K562 (cell line): ENCODE measurements at regions not wholly inside any gene's neighbourhood (a gene's known extent, or its start where the extent isn't known, plus 50 kb on each side); places are given as distances from the start of the nearest gene placed in this dataset.

Source experiments
- ATAC-seq: fragments of 200-7000 bp; cut with Tn5 transposase; 3 replicates; pipeline ENCODE4 v1.9.1; 2020; ENCODE audit warnings: moderate library complexity
- BruUV-seq: library from RNA; stranded (reverse); fragments of 400-500 nt; replicated peaks from 2 replicates; lab custom pipeline; 2021; lab: Mats Ljungman, UMichigan
- CTCF ChIA-PET: fragments of 300-600 bp; formaldehyde crosslinking; extraction: SDS; loops from one replicate; lab custom pipeline; 2021; ENCODE audit warnings: low intra/inter-chr PET ratio; lab: Yijun Ruan, JAX
- POLR2A ChIA-PET: fragments of 300-600, 350-650 bp; sonication (Branson Sonifier 250); formaldehyde crosslinking; extraction: SDS; loops from one replicate; lab custom pipeline; 2021; ENCODE audit warnings: antibody characterized with exemption, inconsistent platforms; lab: Yijun Ruan, JAX
- DNase-seq, 4 experiments: peaks; one replicate each; pipeline versions ENCODE4 v3.0.0 to v3.0.0-alpha.2; 2011 to 2018; ENCODE audit warnings: low spot score in 3 of 4, mixed read lengths in 3 of 4; ENCODE audit errors: extremely low read depth in 1 of 4
- FAIRE-seq: peaks from 2 replicates; lab custom pipeline; 2011; peaks lifted over from hg19 to GRCh38; lab: Jason Lieb, UNC
- H2AFZ ChIP-seq: 2 replicates; pipeline ENCODE4 v1.6.0; 2011; ENCODE audit warnings: low read depth, low read length, control low read depth, inconsistent platforms
- H3K27ac ChIP-seq: fragments of 200-600 bp; 3 replicates; pipeline ENCODE4 v1.8.0; 2011; ENCODE audit warnings: low read depth, mild to moderate bottlenecking, control low read depth, inconsistent platforms, low read length, moderate library complexity, mixed read lengths; ENCODE audit errors: extremely low read depth
- H3K27me3 ChIP-seq, 2 experiments: fragments of 300-600 bp in 1 of 2; 2 replicates in 1 of 2; 3 replicates in 1 of 2; pipeline versions ENCODE4 v1.6.0 to v1.8.0; 2011; ENCODE audit warnings: inconsistent platforms in 2 of 2, low read length in 2 of 2, mild to moderate bottlenecking in 1 of 2, mixed read lengths in 1 of 2, moderate library complexity in 1 of 2; ENCODE audit not compliant: control insufficient read depth in 2 of 2, insufficient read depth in 2 of 2
- H3K36me3 ChIP-seq: fragments of 300-600 bp; 3 replicates; pipeline ENCODE4 v1.8.0; 2011; ENCODE audit warnings: mild to moderate bottlenecking, low read length, inconsistent platforms; ENCODE audit not compliant: control insufficient read depth, insufficient read depth
- H3K4me1 ChIP-seq, 2 experiments: fragments of 200-600 bp in 1 of 2; replicated peaks in 1 of 2; 2 replicates in 1 of 2; 3 replicates in 1 of 2; pipeline versions ENCODE4 v1.5.1 to v1.8.0; 2011; ENCODE audit warnings: inconsistent platforms in 2 of 2, low read length in 2 of 2, mild to moderate bottlenecking in 1 of 2, mixed read lengths in 1 of 2, moderate library complexity in 1 of 2; ENCODE audit not compliant: control insufficient read depth in 2 of 2, insufficient read depth in 2 of 2
- H3K4me2 ChIP-seq: 2 replicates; pipeline ENCODE4 v1.6.1; 2011; ENCODE audit warnings: low read length, control low read depth, inconsistent platforms, mixed read lengths; ENCODE audit not compliant: insufficient read depth
- H3K4me3 ChIP-seq: fragments of 200-600 bp; sonication (generic), shearing (Covaris generic); 2 replicates; pipeline ENCODE4 v1.5.1; 2016; ENCODE audit warnings: control low read depth, inconsistent platforms
- H3K79me2 ChIP-seq: fragments of 200-600 bp; 3 replicates; pipeline ENCODE4 v1.8.0; 2011; ENCODE audit warnings: low read length, inconsistent platforms; ENCODE audit not compliant: control insufficient read depth, insufficient read depth
- H3K9ac ChIP-seq, 2 experiments: 2 replicates each; pipeline versions ENCODE4 v1.6.0 to v1.6.1; 2011; ENCODE audit warnings: low read depth in 2 of 2, low read length in 2 of 2, control low read depth in 1 of 2, inconsistent platforms in 1 of 2, mild to moderate bottlenecking in 1 of 2, mixed read lengths in 1 of 2; ENCODE audit not compliant: insufficient read depth in 1 of 2
- H3K9me1 ChIP-seq: one replicate; pipeline ENCODE4 v1.6.0; 2011; ENCODE audit warnings: inconsistent platforms, mild to moderate bottlenecking, low read length, moderate library complexity; ENCODE audit not compliant: control insufficient read depth, insufficient read depth
- H3K9me3 ChIP-seq: replicated peaks from 2 replicates; pipeline ENCODE4 v1.5.1; 2011; ENCODE audit warnings: low read depth, low read length, inconsistent platforms; ENCODE audit not compliant: control insufficient read depth, insufficient read depth
- H4K20me1 ChIP-seq: replicated peaks from 2 replicates; pipeline ENCODE4 v1.6.1; 2011; ENCODE audit warnings: low read length, inconsistent platforms, mixed read lengths; ENCODE audit not compliant: control insufficient read depth, insufficient read depth
- ATF1 ChIP-seq, 2 experiments: fragments of 450-650 bp in 1 of 2; IDR thresholded peaks; 2 replicates each; pipeline ENCODE4 v1.6.1; 2016; ENCODE audit warnings: missing compliant biosample characterization in 1 of 2, missing genetic modification characterization in 1 of 2
- ATF3 ChIP-seq, 2 experiments: fragments of 450-650 bp in 1 of 2; sonication (generic) in 1 of 2; formaldehyde crosslinking in 1 of 2; IDR thresholded peaks in 1 of 2; conservative IDR thresholded peaks in 1 of 2; 2 replicates each; pipeline versions ENCODE4 v1.6.1 to v1.8.1; 2016 to 2023; ENCODE audit warnings: mild to moderate bottlenecking in 2 of 2, moderate library complexity in 2 of 2, inconsistent platforms in 1 of 2, missing genetic modification reagents in 1 of 2
- CC2D1A ChIP-seq: fragments of 450-650 bp; IDR thresholded peaks from 2 replicates; pipeline ENCODE4 v1.6.1; 2017; ENCODE audit warnings: mild to moderate bottlenecking
- CHD1 ChIP-seq: fragments of 200-600 bp; sonication (generic); IDR thresholded peaks from one replicate; pipeline ENCODE4 v1.6.1; 2012; ENCODE audit warnings: mild to moderate bottlenecking, moderate library complexity, low read length, inconsistent platforms
- ELK3 ChIP-seq: fragments of 450-650 bp; formaldehyde crosslinking; IDR thresholded peaks from 2 replicates; pipeline ENCODE4 v1.4.0; 2020; ENCODE audit warnings: mild to moderate bottlenecking
- ETS1 ChIP-seq: conservative IDR thresholded peaks from 2 replicates; pipeline ENCODE4 v1.6.1; 2011; ENCODE audit warnings: low read depth, mild to moderate bottlenecking, low read length; ENCODE audit not compliant: control insufficient read depth
- FOXK2 ChIP-seq, 2 experiments: fragments of 450-650 bp; IDR thresholded peaks in 1 of 2; conservative IDR thresholded peaks in 1 of 2; 2 replicates each; pipeline ENCODE4 v1.6.1; 2016; ENCODE audit warnings: low read depth in 2 of 2, mild to moderate bottlenecking in 1 of 2
- HMG20A ChIP-seq: fragments of 450-650 bp; formaldehyde crosslinking; conservative IDR thresholded peaks from 2 replicates; pipeline ENCODE4 v1.4.0; 2020; ENCODE audit warnings: mild to moderate bottlenecking, mixed read lengths
- MAFK ChIP-seq: IDR thresholded peaks from 2 replicates; pipeline ENCODE4 v1.6.1; 2011; ENCODE audit warnings: low read length, improper control_type of control experiment
- MXD1 ChIP-seq: fragments of 250-450 bp; sonication (Bioruptor Pico); IDR thresholded peaks from 2 replicates; pipeline ENCODE4 v1.8.0; 2021; ENCODE audit warnings: borderline replicate concordance, mild to moderate bottlenecking, moderate library complexity; ENCODE audit not compliant: poor library complexity, severe bottlenecking
- SAFB ChIP-seq: fragments of 200-400 bp; formaldehyde crosslinking; IDR thresholded peaks from 2 replicates; pipeline ENCODE4 v1.6.1; 2017; ENCODE audit warnings: low read depth, low read length, borderline replicate concordance
- TRIM25 ChIP-seq: fragments of 450-650 bp; IDR thresholded peaks from 2 replicates; pipeline ENCODE4 v1.7.0; 2016; ENCODE audit warnings: borderline replicate concordance
- ZNF584 ChIP-seq: fragments of 200-800 bp; sonication (Bioruptor generic); IDR thresholded peaks from 2 replicates; pipeline ENCODE4 v1.6.1; 2016; ENCODE audit warnings: low read depth, mild to moderate bottlenecking, missing genetic modification characterization, missing compliant biosample characterization
- ZNF764 ChIP-seq: fragments of 250-450 bp; sonication (Bioruptor Pico); IDR thresholded peaks from 2 replicates; pipeline ENCODE4 v1.4.0; 2020; ENCODE audit warnings: low read depth, mild to moderate bottlenecking, moderate library complexity
- WGBS: fragments of 100-300 bp; shearing (Covaris generic); methylation state at CpG from one replicate; pipeline ENCODE4 v1.1.6; 2016; ENCODE audit warnings: low coverage, mixed read lengths; ENCODE audit not compliant: insufficient coverage; ENCODE audit errors: missing lambda C conversion rate; 5-methylcytosine and 5-hydroxymethylcytosine counted together
- in situ Hi-C: fragments of 300-500 bp; cut with MboI; formaldehyde crosslinking; loops from 4 replicates; pipeline ENCODE4 v1.15.0; 2018; ENCODE audit warnings: inconsistent platforms, mixed read lengths
- intact Hi-C: fragments of 100-400 bp; cut with micrococcal nuclease; formaldehyde crosslinking; loops from 2 replicates; pipeline ENCODE4 v1.14.2; 2022

GRCh38 chr5:88389338-88390095 is 120.9 kb upstream of the TMEM161B start:
- BruUV-seq: no TSS peak
- no peak overlapping the region; the same call in 1 of the 2 replicates for H2AFZ ChIP-seq
- 3% methylated on average over 4 of the region's 4 CpGs for WGBS
- POLR2A ChIA-PET: no interaction called here
- H4K20me1 ChIP-seq: no peaks in the 10 kb centered on the region
- DNase-seq: no peak
- no peaks in the 10 kb centered on the region for H3K9me1 ChIP-seq
- no peak overlapping the region for H3K27ac ChIP-seq
- H3K9ac ChIP-seq: no peak overlapping the region
- FAIRE-seq: no peak
- no peaks in the 10 kb centered on the region for H3K36me3 ChIP-seq
- CTCF ChIA-PET: no interaction called here
- no peak overlapping the region for H3K4me3 ChIP-seq
- no peaks in the 10 kb centered on the region for H3K27me3 ChIP-seq
- no peak for ATAC-seq
- H3K4me2 ChIP-seq: no peak overlapping the region
- H3K4me1 ChIP-seq: no peaks in the 10 kb centered on the region; a peak in 1 of 5 replicates
- H3K79me2 ChIP-seq: no peaks in the 10 kb centered on the region
- in situ Hi-C loops: no loop called here
- intact Hi-C loops: no loop called here
- no peaks in the 10 kb centered on the region for H3K9me3 ChIP-seq
- TF ChIP-seq MXD1 (CRISPR knock-in tag) (no peak), ZNF764 (CRISPR knock-in tag) (no peak), FOXK2 (conservative IDR thresholded peaks at IDR 0.05 in 1 of 2, IDR thresholded peaks at IDR 0.05 in 1 of 2; ENCODE audit: low read depth in 2 of 2) (no peak), MAFK (no peak), HMG20A (CRISPR knock-in tag) (no peak), ZNF584 (CRISPR knock-in tag) (no peak), TRIM25 (no peak), CC2D1A (no peak), ATF3 (IDR thresholded peaks at IDR 0.05) (no peak), ATF3 (CRISPR knock-in tag; conservative IDR thresholded peaks at IDR 0.05) (no peak), ETS1 (no peak), SAFB (no peak), ELK3 (CRISPR knock-in tag) (no peak), ATF1 (CRISPR knock-in tag; IDR thresholded peaks at IDR 0.05) (no peak), ATF1 (tag; IDR thresholded peaks at IDR 0.05) (no peak), CHD1 (no peak)
